GM23338 (cell line): ENCODE measurements at regions not wholly inside any gene's neighbourhood (a gene's known extent, or its start where the extent isn't known, plus 50 kb on each side); places are given as distances from the start of the nearest gene placed in this dataset.

Experiments used
- POLR2AphosphoS5 ChIP-seq: IDR thresholded peaks from 2 replicates; pipeline ENCODE4 v1.6.1; 2016; ENCODE audit warnings: antibody characterized with exemption, low read depth
- TF ChIP-seq, protein P1 (sequence below), 2 experiments: fragments of 200-600 bp in 1 of 2; sonication (generic) in 1 of 2; conservative IDR thresholded peaks; 2 replicates each; pipeline versions ENCODE4 v1.5.1 to v1.6.1; 2016 to 2017; ENCODE audit warnings: antibody characterized with exemption in 2 of 2, low read depth in 2 of 2, mild to moderate bottlenecking in 2 of 2, moderate library complexity in 1 of 2

DNA sequence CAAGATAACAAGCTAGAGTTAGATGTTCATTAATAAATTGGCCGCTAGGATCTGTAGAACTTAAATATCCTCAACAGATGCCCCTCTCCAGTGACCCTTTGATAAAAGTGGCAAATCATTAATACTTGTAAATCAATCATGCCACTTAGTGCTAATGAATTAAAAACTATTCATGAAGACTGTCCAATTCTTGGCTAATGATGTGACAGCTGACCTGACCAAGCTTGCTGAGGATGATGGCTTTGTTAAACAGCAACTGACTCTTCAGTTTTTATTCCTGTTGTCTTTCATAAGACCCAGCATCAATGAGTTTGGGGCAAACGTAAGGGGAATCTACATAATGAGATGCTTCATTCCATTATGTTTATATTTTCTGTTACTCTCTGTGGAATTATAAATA, 396.8 kb upstream of the NMUR2 start:
- TF ChIP-seq, protein P1, sequence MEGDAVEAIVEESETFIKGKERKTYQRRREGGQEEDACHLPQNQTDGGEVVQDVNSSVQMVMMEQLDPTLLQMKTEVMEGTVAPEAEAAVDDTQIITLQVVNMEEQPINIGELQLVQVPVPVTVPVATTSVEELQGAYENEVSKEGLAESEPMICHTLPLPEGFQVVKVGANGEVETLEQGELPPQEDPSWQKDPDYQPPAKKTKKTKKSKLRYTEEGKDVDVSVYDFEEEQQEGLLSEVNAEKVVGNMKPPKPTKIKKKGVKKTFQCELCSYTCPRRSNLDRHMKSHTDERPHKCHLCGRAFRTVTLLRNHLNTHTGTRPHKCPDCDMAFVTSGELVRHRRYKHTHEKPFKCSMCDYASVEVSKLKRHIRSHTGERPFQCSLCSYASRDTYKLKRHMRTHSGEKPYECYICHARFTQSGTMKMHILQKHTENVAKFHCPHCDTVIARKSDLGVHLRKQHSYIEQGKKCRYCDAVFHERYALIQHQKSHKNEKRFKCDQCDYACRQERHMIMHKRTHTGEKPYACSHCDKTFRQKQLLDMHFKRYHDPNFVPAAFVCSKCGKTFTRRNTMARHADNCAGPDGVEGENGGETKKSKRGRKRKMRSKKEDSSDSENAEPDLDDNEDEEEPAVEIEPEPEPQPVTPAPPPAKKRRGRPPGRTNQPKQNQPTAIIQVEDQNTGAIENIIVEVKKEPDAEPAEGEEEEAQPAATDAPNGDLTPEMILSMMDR (conservative IDR thresholded peaks at IDR 0.05; ENCODE audit: low read depth in 2 of 2), result no peak
- TF ChIP-seq POLR2AphosphoS5, result no peak
